Stomach (tissue), 4 donors: ENCODE measurements at regions not wholly inside any gene's neighbourhood (a gene's known extent, or its start where the extent isn't known, plus 50 kb on each side); places are given as distances from the start of the nearest gene placed in this dataset.

Source experiments
- CTCF ChIP-seq, 7 experiments: fragments of 450-650 bp in 4 of 7; fragments of 200-600 bp in 3 of 7; sonication (generic) in 3 of 7; IDR thresholded peaks; one replicate each; pipeline ENCODE4 v1.5.1; 2016 to 2019; ENCODE audit warnings: antibody characterized with exemption in 7 of 7, control low read depth in 2 of 7, mild to moderate bottlenecking in 1 of 7
- POLR2A ChIP-seq, 4 donors: fragments of 450-650 bp; IDR thresholded peaks; one replicate each; pipeline ENCODE4 v1.6.1; 2016; ENCODE audit warnings: antibody characterized with exemption in 4 of 4, control low read depth in 2 of 4, mild to moderate bottlenecking in 1 of 4, moderate library complexity in 1 of 4

GRCh38 chr18:76750917-76751890 lies 71.2 kb upstream of the ZNF236 start:
- no peak for TF ChIP-seq POLR2A (IDR thresholded peaks at IDR 0.05)
- TF ChIP-seq CTCF (IDR thresholded peaks at IDR 0.05), result no peak
